Small intestine (tissue), 7 donors: ENCODE measurements at regions not wholly inside any gene's neighbourhood (a gene's known extent, or its start where the extent isn't known, plus 50 kb on each side); places are given as distances from the start of the nearest gene placed in this dataset.

ENCODE experiments used
- DNase-seq, 2 donors: peaks; one replicate each; pipeline versions ENCODE4 v3.0.0 to v3.0.0-alpha.2; 2013
- FAIRE-seq: peaks from 2 replicates; lab custom pipeline; 2012; peaks lifted over from hg19 to GRCh38; lab: Jason Lieb, UNC
- H3K27ac ChIP-seq, 3 donors: one replicate each; pipeline ENCODE4 v1.5.1; 2013; ENCODE audit warnings: low read length in 2 of 3, mild to moderate bottlenecking in 2 of 3, control low read depth in 1 of 3, inconsistent platforms in 1 of 3, low read depth in 1 of 3, moderate library complexity in 1 of 3
- H3K27me3 ChIP-seq, 3 donors: one replicate each; pipeline ENCODE4 v1.6.1; 2013; ENCODE audit warnings: low read length in 3 of 3, inconsistent platforms in 1 of 3; ENCODE audit not compliant: control insufficient read depth in 3 of 3, insufficient read depth in 3 of 3
- H3K36me3 ChIP-seq, 3 donors: one replicate each; pipeline ENCODE4 v1.6.1; 2013; ENCODE audit warnings: low read length in 3 of 3, inconsistent platforms in 1 of 3, low read depth in 1 of 3, mild to moderate bottlenecking in 1 of 3, moderate library complexity in 1 of 3; ENCODE audit not compliant: control insufficient read depth in 3 of 3, insufficient read depth in 2 of 3
- H3K4me1 ChIP-seq, 3 donors: one replicate each; pipeline ENCODE4 v1.6.1; 2013; ENCODE audit warnings: low read length in 2 of 3, inconsistent platforms in 1 of 3, low read depth in 1 of 3, mild to moderate bottlenecking in 1 of 3, moderate library complexity in 1 of 3; ENCODE audit not compliant: control insufficient read depth in 3 of 3, insufficient read depth in 2 of 3
- H3K4me3 ChIP-seq, 3 donors: one replicate each; pipeline ENCODE4 v1.5.1; 2013; ENCODE audit warnings: low read length in 3 of 3, control low read depth in 1 of 3, inconsistent platforms in 1 of 3, low read depth in 1 of 3, mild to moderate bottlenecking in 1 of 3, moderate library complexity in 1 of 3
- H3K9me3 ChIP-seq, 2 donors: one replicate each; pipeline ENCODE4 v1.6.1; 2013; ENCODE audit warnings: low read depth in 1 of 2, low read length in 1 of 2; ENCODE audit not compliant: control insufficient read depth in 2 of 2, insufficient read depth in 1 of 2
- WGBS, 3 donors: extraction: QIAGEN DNeasy Blood & Tissue Kit; methylation state at CpG; one replicate each; pipeline ENCODE4 v1.1.7; 2013; 5-methylcytosine and 5-hydroxymethylcytosine counted together
- donor health status: healthy with polysubstance abuse.
- donor health status: control.
- donor health status: control.
- donor health status: Bipolar disorder and iron deficiency.
- donor health status: healthy.

DNA sequence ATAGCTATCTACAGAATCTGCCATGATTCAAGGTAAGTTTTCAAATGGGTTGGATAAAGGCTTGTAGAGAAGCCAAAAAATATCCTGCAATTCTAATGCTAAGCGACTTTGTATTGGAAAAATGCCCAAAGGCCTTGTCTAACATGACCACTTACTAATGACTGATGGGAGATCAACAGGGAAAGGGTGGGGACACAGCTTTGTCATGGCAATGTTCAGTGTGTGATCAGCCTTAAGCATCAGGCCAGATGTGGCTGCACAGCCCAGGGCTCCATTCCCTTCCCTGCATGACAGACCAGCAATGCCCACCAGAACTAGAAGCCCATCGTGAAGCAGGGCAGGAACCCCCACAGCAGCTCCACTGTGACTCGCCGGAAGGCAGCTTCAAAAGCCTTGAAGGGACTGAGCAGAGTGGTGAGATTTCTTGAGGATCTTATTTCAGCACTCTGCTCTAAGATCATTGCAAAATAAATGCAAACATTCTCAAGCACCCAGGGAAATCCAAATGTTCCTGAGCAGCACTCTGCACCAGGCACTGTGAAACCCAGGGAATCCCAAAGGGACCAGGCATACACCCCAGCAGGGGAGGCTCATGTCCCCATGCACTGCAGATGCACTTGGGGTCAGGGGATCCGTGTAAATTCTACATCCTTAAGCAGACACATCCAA is 517.9 kb upstream of the SMIM21 start:
- DNase-seq: no peak
- no peak for FAIRE-seq
- 80 to 86% (median 85%) methylated on average over 5 of the region's 5 CpGs for WGBS, 3 donors
- H3K4me1 ChIP-seq: no peaks in the 10 kb centered on the region
- no peak overlapping the region for H3K4me3 ChIP-seq
- no peaks in the 10 kb centered on the region for H3K36me3 ChIP-seq
- no peaks in the 10 kb centered on the region for H3K27me3 ChIP-seq
- H3K27ac ChIP-seq: no peak overlapping the region
- peaks cover 0 to 17% of the 10 kb centered on the region in 2 donors for H3K9me3 ChIP-seq

- no peaks in the 10 kb centered on the region for H3K27me3 ChIP-seq
- no peaks in the 10 kb centered on the region for H3K4me1 ChIP-seq
- no peak overlapping the region for H3K4me3 ChIP-seq
- H3K9me3 ChIP-seq: peaks cover 0 to 5% of the 10 kb centered on the region in 2 donors
- DNase-seq: no peak
- no peak overlapping the region for H3K27ac ChIP-seq
- WGBS, 3 donors: 26 to 27% (median 26%) methylated on average over 2 of the region's 2 CpGs
- no peak for FAIRE-seq
- no peaks in the 10 kb centered on the region for H3K36me3 ChIP-seq
These were observed 509.8 kb upstream of the SMIM21 start for GRCh38 chr18:75937306-75937705.

GRCh38 chr18:75936862-75937261 is 509.4 kb upstream of the SMIM21 start:
- FAIRE-seq: no peak
- whole genome bisulfite sequencing, 3 donors: 88 to 96% (median 91%) methylated on average over 1 of the region's 1 CpG
- Histone ChIP-seq H3K36me3 (no peaks in the 10 kb centered on the region), H3K4me3 (no peak overlapping the region), H3K27me3 (no peaks in the 10 kb centered on the region), H3K9me3 (peaks cover 0 to 2% of the 10 kb centered on the region in 2 donors), H3K27ac (no peak overlapping the region), H3K4me1 (no peaks in the 10 kb centered on the region)
- no peak for DNase-seq

DNA sequence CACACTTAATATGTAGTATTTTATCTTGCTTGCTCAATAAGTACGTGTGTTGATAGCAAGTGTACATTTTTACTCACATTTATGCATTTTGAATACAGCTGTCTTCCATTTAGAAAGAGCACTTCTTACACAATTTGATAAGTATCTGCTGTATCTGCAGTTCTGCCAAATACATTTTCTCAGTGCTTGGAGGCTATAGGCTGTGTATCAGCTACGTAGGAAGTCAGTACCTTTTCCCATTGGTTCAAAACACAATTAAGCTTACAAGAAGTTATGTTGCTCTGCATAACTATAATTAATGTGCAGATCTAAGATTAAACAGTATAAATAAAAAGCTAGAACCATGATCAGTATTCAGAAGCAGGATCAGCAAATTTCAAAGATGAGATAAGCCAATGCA is 503.6 kb upstream of the SMIM21 start:
- no peaks in the 10 kb centered on the region for H3K9me3 ChIP-seq
- FAIRE-seq: no peak

GRCh38 chr18:75928706-75929105 is 501.2 kb upstream of the SMIM21 start:
- no peaks in the 10 kb centered on the region for H3K9me3 ChIP-seq
- H3K27me3 ChIP-seq: no peaks in the 10 kb centered on the region
- FAIRE-seq (no peak), DNase-seq (no peak)
- 65 to 84% (median 81%) methylated on average over 2 of the region's 2 CpGs for WGBS, 3 donors
- H3K4me3 ChIP-seq: no peak overlapping the region
- H3K27ac ChIP-seq: no peak overlapping the region
- H3K36me3 ChIP-seq: no peaks in the 10 kb centered on the region
- H3K4me1 ChIP-seq: no peaks in the 10 kb centered on the region

More for the DNA sequence above, 503.6 kb upstream of the SMIM21 start:
- WGBS, 3 donors: 64 to 72% (median 67%) methylated on average over 2 of the region's 2 CpGs
- Histone ChIP-seq H3K36me3 (no peaks in the 10 kb centered on the region), H3K4me1 (no peaks in the 10 kb centered on the region), H3K27me3 (no peaks in the 10 kb centered on the region), H3K27ac (no peak overlapping the region), H3K4me3 (no peak overlapping the region)
- no peak for DNase-seq

DNA sequence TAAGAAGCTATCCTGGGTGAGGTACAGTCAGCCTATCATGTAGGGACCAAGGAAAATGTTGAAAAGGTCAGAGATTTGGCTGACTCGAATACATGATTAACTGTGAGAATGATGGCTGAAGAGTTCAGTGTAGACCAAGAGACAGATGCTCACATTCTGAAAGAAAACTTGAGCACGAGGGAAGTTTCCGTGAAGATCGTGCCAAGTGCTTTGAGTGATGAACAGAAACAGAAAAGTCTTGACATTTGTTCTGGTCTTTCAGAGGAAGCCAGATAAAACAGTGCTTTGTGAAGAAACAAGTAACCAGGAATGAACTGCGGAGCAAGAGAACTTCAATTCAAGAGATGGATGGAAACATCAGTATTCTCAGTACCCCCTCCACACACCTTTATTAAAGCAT is 500.3 kb upstream of the SMIM21 start:
- Histone ChIP-seq H3K4me1 (no peaks in the 10 kb centered on the region), H3K9me3 (no peaks in the 10 kb centered on the region), H3K4me3 (no peak overlapping the region), H3K27ac (no peak overlapping the region), H3K36me3 (no peaks in the 10 kb centered on the region), H3K27me3 (no peaks in the 10 kb centered on the region)
- FAIRE-seq: no peak
- DNase-seq: no peak
- 84 to 86% (median 85%) methylated on average over 5 of the region's 5 CpGs for WGBS, 3 donors

DNA sequence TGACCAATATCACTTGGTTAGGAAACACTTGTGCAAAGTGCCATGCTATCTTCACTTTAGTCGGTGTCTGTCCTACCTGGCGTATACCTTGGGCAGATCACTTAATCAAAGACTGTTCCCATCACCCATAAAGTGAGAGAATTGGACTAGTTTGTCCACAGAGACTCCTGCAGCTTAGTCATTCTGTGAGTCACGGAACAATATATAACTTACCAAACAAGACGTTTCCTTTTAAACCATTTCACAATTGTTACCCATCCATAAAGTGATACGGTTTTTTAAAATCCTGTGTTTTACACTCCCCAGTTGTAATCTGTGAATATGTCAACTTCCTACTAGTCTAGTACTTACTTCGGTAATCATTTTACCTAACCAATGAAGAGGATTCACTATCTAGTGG is 499.3 kb upstream of the SMIM21 start:
- 86 to 92% (median 91%) methylated on average over 6 of the region's 6 CpGs for WGBS, 3 donors
- FAIRE-seq (no peak), DNase-seq (no peak)
- Histone ChIP-seq H3K36me3 (no peaks in the 10 kb centered on the region), H3K27me3 (no peaks in the 10 kb centered on the region), H3K4me3 (no peak overlapping the region), H3K4me1 (no peaks in the 10 kb centered on the region), H3K9me3 (no peaks in the 10 kb centered on the region), H3K27ac (no peak overlapping the region)

DNA sequence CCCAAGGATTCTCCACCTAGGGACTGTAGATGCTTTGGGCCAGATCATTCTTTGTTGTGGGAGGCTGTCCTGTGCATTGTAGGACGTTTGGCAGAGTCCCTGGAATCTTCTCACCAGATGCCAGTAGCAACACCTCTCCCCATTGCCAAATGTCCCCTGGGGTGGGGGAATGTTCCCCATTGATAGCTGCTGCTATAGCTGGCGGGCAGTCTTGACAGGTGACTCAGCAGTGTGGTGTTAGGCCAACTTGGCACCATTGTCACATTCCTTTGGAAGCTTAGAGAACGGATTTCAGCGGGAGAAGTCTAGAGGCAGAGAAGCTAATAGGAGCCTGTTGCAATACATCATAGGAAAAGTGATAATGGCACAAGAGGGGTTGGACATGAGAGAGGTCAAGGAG is 495.7 kb upstream of the SMIM21 start:
- H3K27me3 ChIP-seq: no peaks in the 10 kb centered on the region
- H3K4me3 ChIP-seq: no peak overlapping the region
- FAIRE-seq (no peak), DNase-seq (no peak)
- no peaks in the 10 kb centered on the region for H3K4me1 ChIP-seq
- WGBS, 3 donors: 36 to 57% (median 46%) methylated on average over 4 of the region's 4 CpGs
- no peaks in the 10 kb centered on the region for H3K9me3 ChIP-seq
- no peaks in the 10 kb centered on the region for H3K36me3 ChIP-seq
- H3K27ac ChIP-seq: no peak overlapping the region

- WGBS, 3 donors: 15 to 36% (median 26%) methylated on average over 9 to 18 of the region's 18 CpGs
- Histone ChIP-seq H3K27me3 (peaks cover 0 to 21% (median 0%) of the 10 kb centered on the region in 3 donors), H3K4me1 (no peaks in the 10 kb centered on the region), H3K9me3 (no peaks in the 10 kb centered on the region), H3K4me3 (no peak overlapping the region), H3K36me3 (no peaks in the 10 kb centered on the region), H3K27ac (no peak overlapping the region)
- FAIRE-seq (no peak), DNase-seq (no peak)
These were observed 489.1 kb upstream of the SMIM21 start for GRCh38 chr18:75916624-75916982.
